ENCODE measurements at regions not wholly inside any gene's neighbourhood (a gene's known extent, or its start where the extent isn't known, plus 50 kb on each side); places are given as distances from the start of the nearest gene placed in this dataset.

- TF ChIP-seq EP300 (IDR thresholded peaks at IDR 0.05; ENCODE audit: borderline replicate concordance in 1 of 2, low read depth in 1 of 2, low read length in 1 of 2): no peak
- TF ChIP-seq, protein P1, sequence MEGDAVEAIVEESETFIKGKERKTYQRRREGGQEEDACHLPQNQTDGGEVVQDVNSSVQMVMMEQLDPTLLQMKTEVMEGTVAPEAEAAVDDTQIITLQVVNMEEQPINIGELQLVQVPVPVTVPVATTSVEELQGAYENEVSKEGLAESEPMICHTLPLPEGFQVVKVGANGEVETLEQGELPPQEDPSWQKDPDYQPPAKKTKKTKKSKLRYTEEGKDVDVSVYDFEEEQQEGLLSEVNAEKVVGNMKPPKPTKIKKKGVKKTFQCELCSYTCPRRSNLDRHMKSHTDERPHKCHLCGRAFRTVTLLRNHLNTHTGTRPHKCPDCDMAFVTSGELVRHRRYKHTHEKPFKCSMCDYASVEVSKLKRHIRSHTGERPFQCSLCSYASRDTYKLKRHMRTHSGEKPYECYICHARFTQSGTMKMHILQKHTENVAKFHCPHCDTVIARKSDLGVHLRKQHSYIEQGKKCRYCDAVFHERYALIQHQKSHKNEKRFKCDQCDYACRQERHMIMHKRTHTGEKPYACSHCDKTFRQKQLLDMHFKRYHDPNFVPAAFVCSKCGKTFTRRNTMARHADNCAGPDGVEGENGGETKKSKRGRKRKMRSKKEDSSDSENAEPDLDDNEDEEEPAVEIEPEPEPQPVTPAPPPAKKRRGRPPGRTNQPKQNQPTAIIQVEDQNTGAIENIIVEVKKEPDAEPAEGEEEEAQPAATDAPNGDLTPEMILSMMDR (IDR thresholded peaks at IDR 0.05): no peak
- TF ChIP-seq YY1 (IDR thresholded peaks at IDR 0.05; ENCODE audit: low read depth): no peak
- TF ChIP-seq RAD21 (IDR thresholded peaks at IDR 0.05; ENCODE audit: low read length): no peak
- TF ChIP-seq USF2 (IDR thresholded peaks at IDR 0.05; ENCODE audit: borderline replicate concordance, low read depth, low read length): no peak
- TF ChIP-seq FOXM1 (IDR thresholded peaks at IDR 0.05; ENCODE audit: low read depth): no peak
- TF ChIP-seq TAF1 (IDR thresholded peaks at IDR 0.05; ENCODE audit: borderline replicate concordance, low read depth, low read length): no peak
- TF ChIP-seq NRF1 (IDR thresholded peaks at IDR 0.05; ENCODE audit: low read depth, low read length): no peak
- TF ChIP-seq TEAD4 (IDR thresholded peaks at IDR 0.05; ENCODE audit: borderline replicate concordance, insufficient read depth): no peak
- TF ChIP-seq SIN3A (IDR thresholded peaks at IDR 0.05; ENCODE audit: borderline replicate concordance, low read depth, low read length): no peak
- no peak for TF ChIP-seq EZH2phosphoT487 (IDR thresholded peaks at IDR 0.05; ENCODE audit: borderline replicate concordance, low read depth)
These were observed 1835.2 kb upstream of the NUDT12 start for GRCh38 chr5:105397749-105398148.
